Dermis microvascular lymphatic vessel endothelial cell (primary cell): ENCODE measurements at regions not wholly inside any gene's neighbourhood (a gene's known extent, or its start where the extent isn't known, plus 50 kb on each side); places are given as distances from the start of the nearest gene placed in this dataset.

Experiments
- DNase-seq, 2 donors: peaks; one replicate each; pipeline versions ENCODE4 v3.0.0 to v3.0.0-alpha.2; 2010; ENCODE audit warnings: low read depth in 2 of 2

GRCh38 chr5:56624751-56625150, 190.6 kb upstream of the MAP3K1 start:
- DNase-seq: no peak

DNA sequence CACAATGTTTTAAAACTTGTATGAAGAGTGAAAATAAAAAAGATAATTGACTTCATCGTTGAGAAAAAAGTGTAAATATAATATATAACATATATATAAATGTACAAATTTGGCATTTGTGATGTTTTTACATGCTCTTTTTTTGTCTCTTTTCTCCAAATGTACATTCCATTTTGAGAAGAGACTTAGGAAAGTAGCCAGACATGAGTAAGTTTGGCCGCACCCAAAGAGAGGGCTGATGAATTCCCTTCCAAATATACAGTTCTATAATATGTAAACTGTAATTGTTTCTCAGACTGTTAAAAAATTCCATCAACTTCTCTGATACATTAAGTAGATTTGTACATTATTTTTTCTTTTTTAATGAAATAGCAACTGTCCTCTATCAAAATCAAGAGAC, 193.2 kb upstream of the MAP3K1 start:
- DNase-seq: no peak

- DNase-seq: peak in 1 of 2 donors; percentile 61
Measured at GRCh38 chr5:56620903-56621677, 194.3 kb upstream of the MAP3K1 start.

DNA sequence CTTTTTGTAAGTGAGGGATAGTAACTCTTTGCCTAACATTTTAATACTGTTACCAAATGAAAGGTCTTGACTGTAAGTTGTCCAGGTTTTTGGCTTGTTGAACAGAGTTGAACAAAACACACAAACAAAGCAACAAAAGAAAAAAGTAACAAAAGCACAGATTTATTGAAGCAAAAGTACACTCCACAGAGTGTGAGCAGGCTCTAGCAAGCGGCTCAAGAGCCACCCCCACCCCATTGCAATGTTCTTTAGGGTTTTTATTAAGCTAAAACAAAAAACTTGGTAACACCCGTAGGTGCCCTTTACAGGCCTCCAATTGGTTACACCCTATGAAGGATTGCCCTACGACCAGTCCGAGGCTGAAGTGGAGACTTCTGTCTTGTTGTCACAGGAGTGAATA, 197.4 kb upstream of the MAP3K1 start:
- DNase-seq: no peak

- no peak for DNase-seq
Measured at GRCh38 chr5:56616454-56617160, 198.7 kb upstream of the MAP3K1 start.

- peak in 1 of 2 donors; percentile 38 for DNase-seq
Measured at GRCh38 chr5:56615361-56616153, 199.8 kb upstream of the MAP3K1 start.

DNA sequence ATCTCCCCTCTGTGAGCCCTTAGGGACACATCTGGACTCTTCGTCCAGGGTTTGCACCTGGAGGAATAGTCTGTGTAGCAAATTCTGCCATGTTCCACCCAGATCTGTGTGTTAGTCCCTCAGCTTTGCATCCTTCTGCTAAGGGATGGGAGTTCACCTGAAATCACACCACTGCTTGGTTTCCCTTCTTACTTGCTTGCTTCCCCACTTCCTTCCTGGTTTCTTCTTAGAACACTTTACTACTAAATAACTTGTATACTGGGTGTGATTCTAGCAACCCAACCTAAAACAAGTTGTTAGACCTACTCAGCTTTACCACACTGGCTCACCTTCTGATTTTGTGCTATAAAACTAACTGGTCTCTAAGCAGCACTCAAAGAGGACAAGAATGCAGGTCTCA, 202.6 kb upstream of the MAP3K1 start:
- DNase-seq: no peak

DNA sequence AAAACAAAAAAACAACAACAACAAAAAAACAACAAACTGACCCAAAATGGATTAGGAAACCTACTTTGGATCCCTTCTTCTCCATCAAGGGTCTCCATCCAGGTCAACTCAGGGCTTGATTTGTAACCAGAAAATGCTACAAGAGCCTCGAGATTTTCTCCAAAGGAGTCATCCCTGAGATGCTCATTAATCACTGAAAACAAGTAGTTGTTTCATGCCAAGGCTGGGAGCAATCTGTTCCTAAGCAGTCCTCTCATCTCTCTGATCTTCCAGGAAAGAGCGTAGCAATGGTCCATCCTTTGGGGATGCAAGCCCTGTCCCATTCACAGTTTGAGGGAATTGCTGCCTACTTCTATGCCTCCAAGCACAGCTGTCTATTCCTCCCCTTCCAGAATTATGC, 203.0 kb upstream of the MAP3K1 start:
- no peak for DNase-seq

- no peak for DNase-seq
Measured at GRCh38 chr5:56610093-56610698, 205.2 kb upstream of the MAP3K1 start.

GRCh38 chr5:56608217-56608925, 207.0 kb upstream of the MAP3K1 start:
- no peak for DNase-seq

- DNase-seq: no peak
Measured at GRCh38 chr5:56607551-56607950, 207.8 kb upstream of the MAP3K1 start.

DNA sequence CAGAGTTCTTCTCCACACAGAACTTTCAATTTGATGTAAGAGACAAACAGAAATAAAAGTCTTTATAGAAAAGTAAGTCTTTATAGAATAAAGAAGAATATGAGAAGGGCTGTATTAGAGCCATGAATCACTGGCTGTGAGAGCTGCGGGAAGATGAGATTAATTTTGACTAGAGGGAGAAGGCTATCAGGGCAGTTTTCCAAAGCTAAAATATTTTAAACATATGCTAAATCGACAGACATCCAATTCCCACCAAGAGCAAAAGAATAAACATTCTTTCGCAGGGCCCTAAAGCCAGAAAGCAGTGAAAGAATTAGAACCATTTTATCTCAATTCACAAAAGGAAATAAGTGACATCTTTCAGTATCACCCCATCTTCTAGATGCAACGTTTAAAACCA, 208.3 kb upstream of the MAP3K1 start:
- DNase-seq: no peak

- no peak for DNase-seq
Measured at GRCh38 chr5:56606192-56606591, 209.2 kb upstream of the MAP3K1 start.

DNA sequence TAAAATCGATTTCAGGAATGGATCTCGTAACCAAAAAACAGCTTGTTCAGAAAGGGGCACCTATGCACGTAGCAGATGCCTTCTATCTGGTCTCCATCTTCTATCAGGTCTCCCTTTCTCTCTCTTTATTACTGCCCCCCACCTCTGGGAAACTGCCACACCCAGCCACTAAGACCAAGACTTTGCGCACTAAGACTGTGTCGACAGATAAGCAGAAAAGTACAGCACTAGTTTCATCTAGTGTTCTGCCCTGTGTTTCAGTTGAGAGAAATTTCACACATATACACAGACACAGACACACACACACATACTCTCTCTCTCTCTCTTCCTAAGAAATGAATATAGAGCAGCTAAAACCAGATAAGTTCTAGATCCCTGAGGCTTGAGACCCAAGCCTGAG, 210.1 kb upstream of the MAP3K1 start:
- no peak for DNase-seq

- no peak for DNase-seq
Measured at GRCh38 chr5:56601641-56602071, 213.7 kb upstream of the MAP3K1 start.

DNA sequence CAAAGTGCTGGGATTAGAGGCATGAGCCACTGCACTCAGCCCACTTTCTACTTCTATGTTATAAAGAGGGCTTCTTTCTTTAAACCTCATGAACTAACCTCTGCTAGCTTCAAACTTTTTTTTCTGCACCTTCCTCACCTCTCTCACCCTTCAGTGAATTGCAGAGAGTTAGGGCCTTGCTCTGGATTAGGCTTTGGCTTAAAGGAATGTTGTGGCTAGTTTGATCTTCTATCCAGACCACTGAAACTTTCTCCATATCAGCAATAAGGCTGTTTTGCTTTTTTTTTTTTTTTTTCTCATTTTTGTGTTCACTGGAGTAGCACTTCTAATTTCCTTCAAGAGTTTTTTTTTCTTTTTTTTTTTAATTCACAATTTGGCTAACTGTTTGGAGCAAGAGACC, 216.4 kb upstream of the MAP3K1 start:
- no peak for DNase-seq

- no peak for DNase-seq
Measured at GRCh38 chr5:56596155-56596554, 219.2 kb upstream of the MAP3K1 start.

GRCh38 chr5:56595566-56595965, 219.8 kb upstream of the MAP3K1 start:
- DNase-seq: no peak

GRCh38 chr5:56594792-56595191, 220.6 kb upstream of the MAP3K1 start:
- no peak for DNase-seq

GRCh38 chr5:56591081-56591480, 224.3 kb upstream of the MAP3K1 start:
- DNase-seq: no peak

GRCh38 chr5:56589481-56589860, 225.9 kb upstream of the MAP3K1 start:
- DNase-seq: peak in 1 of 2 donors; percentile 11
